ENCODE measurements at regions not wholly inside any gene's neighbourhood (a gene's known extent, or its start where the extent isn't known, plus 50 kb on each side); places are given as distances from the start of the nearest gene placed in this dataset.

GRCh38 chr5:15132816-15133405, 261.3 kb upstream of the ANKH start:
- CTCF ChIA-PET (ENCODE audit: partially characterized antibody) = interaction anchor here (1.0 to 1.4 kb wide), 5 partner anchors 15 to 243 kb away, joined by 3 to 4 read pairs (median 3); no protein-coding TSS in a partner anchor
- H3K9me3 ChIP-seq (ENCODE audit: insufficient read depth in 2 of 2, low read depth in 1 of 2, low read length in 1 of 2) = no peaks in the 10 kb centered on the region; a peak in 1 of 4 replicates
- H4K20me1 ChIP-seq (replicated peaks in 1 of 2; ENCODE audit: control insufficient read depth in 1 of 2, insufficient read depth in 2 of 2, low read length in 2 of 2) = no peaks in the 10 kb centered on the region
- H3K9ac ChIP-seq (replicated peaks in 1 of 4; ENCODE audit: extremely low read depth in 1 of 4, low read depth in 3 of 4, low read length in 3 of 4) = no peak overlapping the region
- WGBS, 2 experiments (ENCODE audit: extremely low coverage in 1 of 2, insufficient coverage in 1 of 2, insufficient read length in 1 of 2, insufficient replicate concordance in 2 of 2, low coverage in 1 of 2, low lambda C conversion rate in 2 of 2, missing lambda C conversion rate in 1 of 2) = 83% methylated on average over 5 of the region's 5 CpGs; no CpG with 5 or more reads in 1 of the 2 experiments
- H3K79me2 ChIP-seq (ENCODE audit: control insufficient read depth in 1 of 2, insufficient read depth in 2 of 2, low read length in 2 of 2) = no peaks in the 10 kb centered on the region
- DNase-seq (ENCODE audit: low read depth in 1 of 2, low spot score in 2 of 2) (no peak), FAIRE-seq (no peak)
- no peak overlapping the region for H3K27ac ChIP-seq (ENCODE audit: low read depth, low read length)
- no peak overlapping the region for H3K23ac ChIP-seq (ENCODE audit: insufficient read length)
- no peaks in the 10 kb centered on the region for H3K79me1 ChIP-seq (ENCODE audit: low read depth, low read length)
- TF ChIP-seq RAD21 (IDR thresholded peaks at IDR 0.05 in 1 of 2, conservative IDR thresholded peaks at IDR 0.05 in 1 of 2; ENCODE audit: low read depth in 2 of 2, low read length in 2 of 2) = no peak
- no peak for TF ChIP-seq SIX5 (IDR thresholded peaks at IDR 0.05; ENCODE audit: low read depth, low read length)
- TF ChIP-seq CBX8 (IDR thresholded peaks at IDR 0.05; ENCODE audit: borderline replicate concordance, low read depth, low read length) = no peak
- no peak for TF ChIP-seq HDAC2 (IDR thresholded peaks at IDR 0.05; ENCODE audit: borderline replicate concordance in 1 of 2, low read depth in 2 of 2, low read length in 2 of 2)
- TF ChIP-seq MAFK (IDR thresholded peaks at IDR 0.05; ENCODE audit: low read depth, low read length) = no peak
- TF ChIP-seq CTBP2 (IDR thresholded peaks at IDR 0.05; ENCODE audit: borderline replicate concordance, insufficient read depth, insufficient read length, low read length) = no peak
- no peak for TF ChIP-seq TCF12 (IDR thresholded peaks at IDR 0.05; ENCODE audit: low read depth, low read length)
- no peak for TF ChIP-seq BRCA1 (IDR thresholded peaks at IDR 0.05; ENCODE audit: low read depth, low read length)
- no peak for TF ChIP-seq TEAD4 (IDR thresholded peaks at IDR 0.05; ENCODE audit: low read depth, low read length)
- TF ChIP-seq CEBPB (IDR thresholded peaks at IDR 0.05; ENCODE audit: low read depth, low read length) = no peak
- no peak for TF ChIP-seq HDAC6 (IDR thresholded peaks at IDR 0.05; ENCODE audit: low read depth, low read length)
- no peak for TF ChIP-seq YY1 (IDR thresholded peaks at IDR 0.05; ENCODE audit: low read depth, low read length)
- no peak for TF ChIP-seq ZNF274 (IDR thresholded peaks at IDR 0.05; ENCODE audit: borderline replicate concordance, extremely low read depth, low read length)
- no peak overlapping the region for H3K4me3 ChIP-seq (ENCODE audit: extremely low read depth in 1 of 4, insufficient read depth in 2 of 4, low read depth in 3 of 4, low read length in 4 of 4)
- no peak overlapping the region for H3K4me2 ChIP-seq (ENCODE audit: insufficient read depth in 1 of 2, low read depth in 2 of 2, low read length in 2 of 2)
- H3K4me1 ChIP-seq (replicated peaks in 1 of 4; ENCODE audit: control insufficient read depth in 3 of 4, insufficient read depth in 4 of 4, low read length in 3 of 4) = peaks cover 0 to 4% (median 1%) of the 10 kb centered on the region in 4 experiments; a peak in 2 of 7 replicates
- H3K23me2 ChIP-seq (ENCODE audit: low read depth, low read length) = no peaks in the 10 kb centered on the region
- no peak overlapping the region for H2BK12ac ChIP-seq (ENCODE audit: low read depth, low read length)
- no peak overlapping the region for H2BK20ac ChIP-seq (ENCODE audit: low read length)
- no peak overlapping the region for H3K18ac ChIP-seq (ENCODE audit: extremely low read depth, low read length)
- no peak overlapping the region for H3K14ac ChIP-seq (ENCODE audit: insufficient read length)
- no peaks in the 10 kb centered on the region for H3K36me3 ChIP-seq (ENCODE audit: control insufficient read depth in 2 of 4, insufficient read depth in 4 of 4, low read length in 3 of 4)
- H2AFZ ChIP-seq (ENCODE audit: low read length) = no peak overlapping the region
- H3K4ac ChIP-seq (replicated peaks; ENCODE audit: insufficient read length, low read depth, low read length) = no peak overlapping the region
- H4K5ac ChIP-seq (ENCODE audit: insufficient read length, low read depth, low read length) = no peak overlapping the region
- no peak overlapping the region for H2BK15ac ChIP-seq (ENCODE audit: low read length)
- no peak overlapping the region for H2BK120ac ChIP-seq (replicated peaks; ENCODE audit: low read depth, low read length)
- no peak overlapping the region for H3K56ac ChIP-seq (replicated peaks; ENCODE audit: insufficient read length, low read depth, low read length)
- H3K27me3 ChIP-seq (replicated peaks in 1 of 4; ENCODE audit: control insufficient read depth in 3 of 4, extremely low read depth in 1 of 4, insufficient read depth in 3 of 4, low read length in 3 of 4) = no peaks in the 10 kb centered on the region
- H4K91ac ChIP-seq (replicated peaks; ENCODE audit: insufficient read length, low read length) = no peak overlapping the region
- POLR2A ChIA-PET (ENCODE audit: partially characterized antibody) = no interaction called here
- peak overlapping the region; percentile 31 for H4K8ac ChIP-seq (ENCODE audit: extremely low read depth, insufficient read depth, low read length)
- no peak overlapping the region for H2BK5ac ChIP-seq (ENCODE audit: low read depth, low read length)
- H2AK5ac ChIP-seq (ENCODE audit: low read depth, low read length) = no peak overlapping the region

Measured in H1 (cell line).